Activated T-cell treated with anti-CD3 and anti-CD28 coated beads, Interleukin-2, amount 50 U/mL, for 1 hour (primary cell): ENCODE measurements at regions not wholly inside any gene's neighbourhood (a gene's known extent, or its start where the extent isn't known, plus 50 kb on each side); places are given as distances from the start of the nearest gene placed in this dataset.
"Not testable (repeated sequence)": the region's sequence is repeated elsewhere in the genome, so short reads cannot be mapped to it uniquely, and the experiment has no call there.

Experiments used
- DNase-seq: peaks from one replicate; pipeline ENCODE4 v3.0.0-alpha.2; 2020

DNA sequence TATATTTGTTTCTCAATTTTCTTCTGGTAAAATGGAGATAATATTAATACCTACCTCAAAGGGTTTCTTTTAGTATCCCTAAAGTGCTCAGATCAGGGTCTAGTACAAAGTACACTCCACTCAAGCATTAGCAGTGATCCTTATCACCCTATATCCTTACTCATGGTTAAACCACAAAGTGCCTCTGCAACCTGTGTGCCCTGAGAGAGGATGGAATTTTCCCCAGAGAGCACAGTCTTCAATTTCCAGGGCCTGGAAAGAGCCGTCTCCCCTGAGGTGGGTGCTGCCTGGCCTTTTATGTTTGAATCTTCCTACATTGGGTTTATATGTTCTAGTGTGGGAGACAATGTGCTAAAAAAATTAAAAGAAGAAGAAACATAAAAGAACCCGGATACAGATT is 183.1 kb upstream of the FBXO33 start:
- DNase-seq, result no peak

GRCh38 chr14:39614297-39614923 is 182.2 kb upstream of the FBXO33 start:
- no peak for DNase-seq

- no peak for DNase-seq
These were observed 176.9 kb upstream of the FBXO33 start for GRCh38 chr14:39609119-39609518.

DNA sequence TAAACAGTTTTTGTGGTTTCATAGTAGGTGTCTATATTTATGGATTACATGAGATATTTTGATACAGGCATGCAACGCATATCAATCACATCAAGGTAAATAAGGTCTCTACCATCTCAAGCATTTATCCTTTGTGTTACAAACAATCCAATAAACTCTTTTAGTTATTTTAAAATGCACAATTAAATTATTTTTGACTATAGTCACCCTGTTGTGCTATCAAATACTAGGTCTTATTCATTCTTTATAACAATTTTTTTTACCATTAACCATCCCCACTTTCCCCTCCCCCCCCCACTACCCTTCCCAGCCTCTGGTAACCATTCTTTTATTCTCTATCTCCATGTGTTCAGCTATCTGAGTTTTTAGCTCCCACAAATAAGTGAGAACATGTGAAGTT is 175.7 kb upstream of the FBXO33 start:
- no peak for DNase-seq

GRCh38 chr14:39603942-39604341 is 171.7 kb upstream of the FBXO33 start:
- no peak for DNase-seq

- no peak for DNase-seq
These were observed 161.1 kb upstream of the FBXO33 start for GRCh38 chr14:39593377-39593776.

GRCh38 chr14:39592116-39592789 is 160.0 kb upstream of the FBXO33 start:
- no peak for DNase-seq

GRCh38 chr14:39589882-39590281 is 157.6 kb upstream of the FBXO33 start:
- DNase-seq, result not testable (repeated sequence)

DNA sequence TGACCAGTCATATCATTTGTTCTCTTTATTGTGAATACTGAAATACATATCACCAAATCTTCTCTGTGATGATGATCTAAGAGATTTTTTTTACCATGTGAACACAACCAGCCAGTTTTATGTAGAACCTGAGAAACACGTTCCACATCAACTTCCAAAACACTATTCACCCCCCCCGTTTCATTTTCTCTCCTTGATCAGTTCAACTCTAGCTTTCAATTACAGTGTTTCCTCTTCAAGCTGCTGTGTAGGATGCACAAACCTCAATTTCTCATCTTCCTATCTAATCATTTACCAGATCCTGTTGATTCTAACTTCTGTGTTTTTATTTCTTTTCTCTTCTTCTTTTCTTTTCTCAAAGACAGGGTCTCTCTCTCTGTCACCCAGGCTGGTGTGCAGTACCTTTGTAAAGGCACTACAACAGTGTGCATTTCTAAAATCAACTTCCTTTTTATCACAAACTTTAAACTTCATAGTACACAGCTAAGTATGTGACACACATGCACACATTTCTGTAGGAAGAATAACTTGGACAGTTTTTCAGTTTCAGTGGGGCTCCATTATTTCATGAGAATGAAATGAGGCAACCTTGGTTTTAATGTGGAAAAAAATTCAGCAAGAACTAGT is 149.9 kb upstream of the FBXO33 start:
- DNase-seq, result no peak

DNA sequence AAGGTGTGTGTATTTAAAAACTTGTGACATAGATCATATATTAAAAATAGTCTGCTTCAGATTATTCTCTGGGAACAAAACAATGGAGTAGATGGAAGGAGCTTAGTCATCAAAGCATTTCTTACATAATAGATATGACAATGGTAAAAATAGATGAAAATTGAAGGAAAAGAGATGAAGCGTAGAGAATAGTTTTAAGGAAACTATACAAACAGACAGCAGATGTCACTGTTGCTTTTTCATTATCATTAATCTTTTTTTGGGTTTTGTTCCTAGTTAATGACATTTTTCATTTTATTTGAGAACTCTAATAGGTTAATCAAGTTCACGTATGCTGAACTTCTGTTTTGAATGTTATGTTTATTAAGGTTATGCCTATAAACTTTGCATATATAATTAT is 149.2 kb upstream of the FBXO33 start:
- no peak for DNase-seq

DNA sequence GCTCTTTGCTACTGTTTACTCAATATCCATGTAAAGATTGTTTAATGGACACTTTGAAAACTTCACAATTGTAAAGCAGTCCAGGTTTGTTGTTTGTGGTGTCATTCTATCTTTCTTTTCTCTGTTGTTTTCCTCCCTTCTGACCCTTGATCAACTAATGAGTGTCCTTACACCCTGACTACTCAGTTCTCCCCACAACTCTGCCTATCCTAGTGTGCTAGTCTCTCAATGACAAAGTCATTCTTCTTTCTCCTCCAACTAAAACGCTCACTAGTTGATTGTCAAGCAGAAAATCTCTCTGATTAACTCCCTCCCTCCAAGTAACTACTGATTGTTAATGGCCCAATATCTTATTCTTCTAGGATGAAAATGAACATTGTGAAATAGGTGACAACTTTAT is 148.5 kb upstream of the FBXO33 start:
- no peak for DNase-seq

DNA sequence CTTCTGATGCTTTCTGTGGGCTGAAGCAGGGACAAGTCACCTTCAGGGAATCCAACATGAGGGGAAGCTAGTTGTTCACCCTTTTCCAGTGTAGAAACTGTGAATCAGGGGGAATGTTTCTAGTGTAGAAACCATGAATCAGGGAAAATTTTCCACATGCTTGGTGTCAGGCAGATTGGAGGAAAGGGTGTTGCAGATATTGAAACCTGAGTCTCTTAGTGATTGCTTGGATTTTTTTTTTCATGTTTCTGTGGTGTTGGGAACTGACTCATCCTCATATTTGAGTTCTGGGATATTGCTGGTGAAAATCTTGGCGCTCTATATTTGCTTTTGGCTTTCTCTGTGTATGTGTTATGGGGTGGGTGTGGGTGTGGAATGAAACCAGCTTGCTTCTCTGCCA is 144.5 kb upstream of the FBXO33 start:
- DNase-seq, result no peak

GRCh38 chr14:39576258-39576657 is 144.0 kb upstream of the FBXO33 start:
- no peak for DNase-seq

DNA sequence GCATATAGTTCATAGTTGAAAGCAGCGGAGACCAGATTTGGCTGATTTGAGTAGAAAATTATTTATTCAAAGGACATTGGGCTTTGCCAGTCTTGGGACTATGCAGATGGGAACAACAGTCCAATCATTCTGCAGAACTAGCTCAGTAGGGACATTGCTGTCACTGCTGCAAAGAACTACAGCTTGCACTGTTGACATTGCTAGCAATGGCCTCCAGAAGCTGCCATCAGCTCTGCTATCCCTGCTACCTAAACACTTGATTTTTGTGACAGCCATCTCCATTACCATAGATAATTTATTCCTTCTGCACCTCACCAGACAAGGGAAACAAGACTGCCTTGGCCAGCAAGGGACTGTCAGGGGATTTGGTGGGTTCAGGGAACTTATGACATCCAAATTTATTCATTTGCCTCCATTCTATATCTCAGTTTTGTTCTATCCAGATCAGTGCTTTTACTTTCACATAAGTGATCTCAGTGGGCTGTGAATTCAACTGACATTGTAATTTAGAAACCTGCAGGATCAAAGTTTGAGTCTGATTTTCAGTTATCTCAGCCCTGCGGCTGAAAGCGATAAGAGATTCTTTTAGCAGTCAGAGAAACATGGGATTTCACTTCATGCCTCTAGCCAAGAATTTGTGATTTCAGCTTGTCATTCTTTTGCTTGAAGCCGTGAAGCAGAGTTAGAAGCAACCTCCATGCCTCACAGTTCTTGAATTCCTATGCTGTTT is 136.7 kb upstream of the FBXO33 start:
- DNase-seq, result no peak

DNA sequence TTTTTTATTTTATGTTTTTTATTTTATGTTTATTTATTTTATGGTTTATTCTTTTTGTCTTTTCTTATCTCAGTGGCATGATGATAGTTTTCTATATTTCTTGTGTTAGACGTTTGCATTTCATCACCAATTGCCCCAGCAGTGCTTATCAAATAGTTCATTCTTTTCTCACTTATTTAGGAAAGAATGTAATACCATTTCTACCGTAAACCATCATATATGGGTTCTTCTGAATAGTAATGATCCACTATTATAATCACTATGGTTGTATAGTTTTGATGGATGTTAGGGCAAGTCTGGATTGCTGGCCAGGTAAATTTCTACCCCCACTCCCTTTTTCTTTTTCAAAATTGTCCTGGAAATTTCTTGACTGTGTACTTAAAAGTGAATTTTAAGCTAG is 134.6 kb upstream of the FBXO33 start:
- DNase-seq, result no peak

- DNase-seq, result no peak
These were observed 131.1 kb upstream of the FBXO33 start for GRCh38 chr14:39563361-39563760.

GRCh38 chr14:39562175-39562574 is 129.9 kb upstream of the FBXO33 start:
- no peak for DNase-seq

GRCh38 chr14:39558525-39558924 is 126.3 kb upstream of the FBXO33 start:
- no peak for DNase-seq

GRCh38 chr14:39555749-39556148 is 123.5 kb upstream of the FBXO33 start:
- no peak for DNase-seq

GRCh38 chr14:39554576-39554975 is 122.3 kb upstream of the FBXO33 start:
- no peak for DNase-seq

GRCh38 chr14:39548358-39548757 is 116.1 kb upstream of the FBXO33 start:
- DNase-seq, result no peak

- DNase-seq, result no peak
These were observed 115.6 kb upstream of the FBXO33 start for GRCh38 chr14:39547845-39548244.

DNA sequence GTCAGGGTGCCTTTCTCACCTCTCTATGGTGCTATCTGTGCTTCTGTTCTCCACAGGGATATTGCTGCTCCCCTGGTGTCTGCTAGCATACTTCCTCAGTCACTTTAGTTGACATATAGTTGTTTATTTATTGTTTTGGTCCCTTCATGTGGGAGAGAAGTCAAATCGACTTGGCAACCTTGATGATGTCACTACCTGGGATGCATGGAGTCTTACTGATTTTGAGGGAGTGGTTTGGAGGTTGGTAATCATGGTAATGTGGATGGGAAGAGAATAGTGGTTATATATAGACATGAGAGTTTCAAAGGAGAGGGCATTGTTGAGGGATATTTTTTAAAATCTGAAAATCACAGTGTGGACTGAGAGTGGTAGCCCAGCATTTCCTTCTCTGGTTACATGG is 73.6 kb upstream of the FBXO33 start:
- DNase-seq, result no peak

DNA sequence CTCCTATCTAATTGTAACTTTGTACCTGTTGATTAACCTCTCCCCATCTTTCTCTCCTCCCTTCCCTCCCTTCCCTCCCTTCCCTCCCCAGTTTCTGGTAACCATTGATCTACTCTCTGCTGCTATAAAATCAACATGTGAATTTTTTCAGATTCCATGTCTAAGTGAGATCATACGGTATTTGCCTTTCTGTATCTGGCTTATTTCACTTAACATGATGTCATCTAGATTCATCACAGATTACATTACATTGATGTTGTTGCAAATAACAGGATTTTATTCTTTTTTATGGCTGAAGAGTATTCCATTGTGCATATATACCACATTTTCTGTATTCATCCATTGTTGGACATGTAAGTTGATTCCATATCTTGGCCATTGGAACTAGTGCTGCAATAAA is 68.0 kb upstream of the FBXO33 start:
- no peak for DNase-seq
